ENCODE measurements at regions not wholly inside any gene's neighbourhood (a gene's known extent, or its start where the extent isn't known, plus 50 kb on each side); places are given as distances from the start of the nearest gene placed in this dataset.

DNA sequence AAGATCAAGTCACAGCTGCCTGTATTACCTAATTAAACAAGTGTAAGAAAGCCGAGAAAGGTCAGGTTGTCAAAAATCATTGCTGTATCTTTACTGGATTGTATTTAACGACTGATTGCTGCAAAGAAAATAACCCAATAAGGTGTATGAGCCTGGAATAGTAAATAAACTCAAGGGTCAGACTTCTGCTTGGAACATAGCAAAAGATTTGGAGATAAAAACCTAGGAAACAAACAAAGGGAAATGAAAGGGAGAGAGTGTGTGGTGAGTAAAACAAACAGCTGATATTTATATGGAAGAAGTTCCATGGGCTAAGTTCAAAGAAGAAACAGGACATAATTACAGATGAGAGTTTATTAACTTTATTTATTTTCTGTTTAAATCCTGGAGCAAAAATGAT lies 354.0 kb downstream of the TLR4 start:
- intact Hi-C loops (cut with micrococcal nuclease; ENCODE audit: unreplicated experiment) (no loop called here), in situ Hi-C loops (cut with HindIII; ENCODE audit: low pct_unique_long_range_greater_than_20kb, low sequenced_read_pairs) (no loop called here)
- Histone ChIP-seq H3K4me1 (ENCODE audit: control insufficient read depth, insufficient read depth, low read length) (no peaks in the 10 kb centered on the region), H3K27ac (ENCODE audit: low read length) (no peak overlapping the region), H3K4me3 (ENCODE audit: low read depth in 2 of 2, low read length in 2 of 2) (no peak overlapping the region), H3K27me3 (ENCODE audit: control insufficient read depth, insufficient read depth, low read length) (no peaks in the 10 kb centered on the region), H3K36me3 (ENCODE audit: control insufficient read depth, insufficient read depth, low read length) (no peaks in the 10 kb centered on the region), H3K9me3 (ENCODE audit: control insufficient read depth, insufficient read depth, low read depth, low read length) (no peaks in the 10 kb centered on the region)
- ATAC-seq (no peak), DNase-seq (ENCODE audit: low read depth, low spot score) (no peak)
- no peak for TF ChIP-seq SIN3A (IDR thresholded peaks at IDR 0.05; ENCODE audit: borderline replicate concordance, insufficient read depth, low read depth, low read length)
- no peak for TF ChIP-seq POLR2AphosphoS5 (IDR thresholded peaks at IDR 0.05; ENCODE audit: low read depth, low read length)
- TF ChIP-seq, protein P1, sequence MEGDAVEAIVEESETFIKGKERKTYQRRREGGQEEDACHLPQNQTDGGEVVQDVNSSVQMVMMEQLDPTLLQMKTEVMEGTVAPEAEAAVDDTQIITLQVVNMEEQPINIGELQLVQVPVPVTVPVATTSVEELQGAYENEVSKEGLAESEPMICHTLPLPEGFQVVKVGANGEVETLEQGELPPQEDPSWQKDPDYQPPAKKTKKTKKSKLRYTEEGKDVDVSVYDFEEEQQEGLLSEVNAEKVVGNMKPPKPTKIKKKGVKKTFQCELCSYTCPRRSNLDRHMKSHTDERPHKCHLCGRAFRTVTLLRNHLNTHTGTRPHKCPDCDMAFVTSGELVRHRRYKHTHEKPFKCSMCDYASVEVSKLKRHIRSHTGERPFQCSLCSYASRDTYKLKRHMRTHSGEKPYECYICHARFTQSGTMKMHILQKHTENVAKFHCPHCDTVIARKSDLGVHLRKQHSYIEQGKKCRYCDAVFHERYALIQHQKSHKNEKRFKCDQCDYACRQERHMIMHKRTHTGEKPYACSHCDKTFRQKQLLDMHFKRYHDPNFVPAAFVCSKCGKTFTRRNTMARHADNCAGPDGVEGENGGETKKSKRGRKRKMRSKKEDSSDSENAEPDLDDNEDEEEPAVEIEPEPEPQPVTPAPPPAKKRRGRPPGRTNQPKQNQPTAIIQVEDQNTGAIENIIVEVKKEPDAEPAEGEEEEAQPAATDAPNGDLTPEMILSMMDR (IDR thresholded peaks at IDR 0.05): no peak
- no peak for TF ChIP-seq TCF7L2 (IDR thresholded peaks at IDR 0.05; ENCODE audit: low read depth, low read length)
- TF ChIP-seq, protein P2, sequence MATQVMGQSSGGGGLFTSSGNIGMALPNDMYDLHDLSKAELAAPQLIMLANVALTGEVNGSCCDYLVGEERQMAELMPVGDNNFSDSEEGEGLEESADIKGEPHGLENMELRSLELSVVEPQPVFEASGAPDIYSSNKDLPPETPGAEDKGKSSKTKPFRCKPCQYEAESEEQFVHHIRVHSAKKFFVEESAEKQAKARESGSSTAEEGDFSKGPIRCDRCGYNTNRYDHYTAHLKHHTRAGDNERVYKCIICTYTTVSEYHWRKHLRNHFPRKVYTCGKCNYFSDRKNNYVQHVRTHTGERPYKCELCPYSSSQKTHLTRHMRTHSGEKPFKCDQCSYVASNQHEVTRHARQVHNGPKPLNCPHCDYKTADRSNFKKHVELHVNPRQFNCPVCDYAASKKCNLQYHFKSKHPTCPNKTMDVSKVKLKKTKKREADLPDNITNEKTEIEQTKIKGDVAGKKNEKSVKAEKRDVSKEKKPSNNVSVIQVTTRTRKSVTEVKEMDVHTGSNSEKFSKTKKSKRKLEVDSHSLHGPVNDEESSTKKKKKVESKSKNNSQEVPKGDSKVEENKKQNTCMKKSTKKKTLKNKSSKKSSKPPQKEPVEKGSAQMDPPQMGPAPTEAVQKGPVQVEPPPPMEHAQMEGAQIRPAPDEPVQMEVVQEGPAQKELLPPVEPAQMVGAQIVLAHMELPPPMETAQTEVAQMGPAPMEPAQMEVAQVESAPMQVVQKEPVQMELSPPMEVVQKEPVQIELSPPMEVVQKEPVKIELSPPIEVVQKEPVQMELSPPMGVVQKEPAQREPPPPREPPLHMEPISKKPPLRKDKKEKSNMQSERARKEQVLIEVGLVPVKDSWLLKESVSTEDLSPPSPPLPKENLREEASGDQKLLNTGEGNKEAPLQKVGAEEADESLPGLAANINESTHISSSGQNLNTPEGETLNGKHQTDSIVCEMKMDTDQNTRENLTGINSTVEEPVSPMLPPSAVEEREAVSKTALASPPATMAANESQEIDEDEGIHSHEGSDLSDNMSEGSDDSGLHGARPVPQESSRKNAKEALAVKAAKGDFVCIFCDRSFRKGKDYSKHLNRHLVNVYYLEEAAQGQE (IDR thresholded peaks at IDR 0.05; ENCODE audit: insufficient read depth in 1 of 2, low read depth in 2 of 2, low read length in 1 of 2): no peak
- CTCF ChIA-PET: no interaction called here
- POLR2A ChIA-PET: no interaction called here
- BruUV-seq (replicated peaks): no TSS peak

DNA sequence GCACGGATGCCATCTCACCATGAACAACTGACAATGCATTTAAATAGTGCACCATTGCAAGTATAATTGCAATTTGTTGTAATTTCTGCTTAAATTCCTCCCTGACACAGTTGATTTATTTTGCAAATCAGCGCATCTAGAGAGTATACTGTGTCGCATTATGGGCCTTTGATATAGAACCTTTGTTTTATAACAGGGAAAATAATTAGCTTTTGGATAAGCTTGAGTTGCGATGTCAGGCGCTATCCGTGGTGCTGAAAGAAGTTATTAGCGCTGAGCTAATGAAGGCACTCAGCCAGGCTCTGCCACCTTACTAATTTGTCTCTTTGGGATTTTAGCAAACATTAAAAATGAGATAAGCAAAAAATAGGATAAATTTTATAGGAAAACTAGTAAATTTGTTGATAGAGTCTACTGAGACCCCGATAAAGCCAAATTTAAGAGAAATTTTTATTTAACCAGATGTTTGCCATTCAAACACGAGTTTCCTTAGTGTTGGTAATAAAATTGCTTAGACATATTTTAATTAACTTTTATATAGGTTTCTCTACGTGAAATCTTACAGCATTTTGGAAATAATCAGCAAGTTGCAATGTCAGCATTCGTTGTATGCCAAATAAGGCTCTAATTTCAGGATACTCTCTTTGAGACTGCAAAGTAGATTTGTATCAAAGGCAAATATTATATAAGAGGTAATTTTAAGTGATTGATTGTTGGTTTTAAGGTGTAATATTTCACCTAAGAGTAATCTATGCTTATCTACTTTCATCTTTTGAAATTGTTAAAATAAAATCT lies 355.5 kb downstream of the TLR4 start:
- CTCF ChIA-PET: no interaction called here
- ATAC-seq (no peak), DNase-seq (ENCODE audit: low read depth, low spot score) (no peak)
- H3K27ac ChIP-seq (ENCODE audit: low read length): no peak overlapping the region
- H3K4me3 ChIP-seq (ENCODE audit: low read depth in 2 of 2, low read length in 2 of 2): no peak overlapping the region
- H3K4me1 ChIP-seq (ENCODE audit: control insufficient read depth, insufficient read depth, low read length): no peaks in the 10 kb centered on the region
- in situ Hi-C loops (cut with HindIII; ENCODE audit: low pct_unique_long_range_greater_than_20kb, low sequenced_read_pairs) (no loop called here), intact Hi-C loops (cut with micrococcal nuclease; ENCODE audit: unreplicated experiment) (no loop called here)
- H3K9me3 ChIP-seq (ENCODE audit: control insufficient read depth, insufficient read depth, low read depth, low read length): no peaks in the 10 kb centered on the region
- no TSS peak for BruUV-seq (replicated peaks)
- TF ChIP-seq, protein P2 (IDR thresholded peaks at IDR 0.05; ENCODE audit: insufficient read depth in 1 of 2, low read depth in 2 of 2, low read length in 1 of 2): peak; percentile 80 to 86; a peak in 3 of 4 replicates
- no peak for TF ChIP-seq TCF7L2 (IDR thresholded peaks at IDR 0.05; ENCODE audit: low read depth, low read length)
- POLR2A ChIA-PET: no interaction called here
- H3K36me3 ChIP-seq (ENCODE audit: control insufficient read depth, insufficient read depth, low read length): no peaks in the 10 kb centered on the region
- H3K27me3 ChIP-seq (ENCODE audit: control insufficient read depth, insufficient read depth, low read length): no peaks in the 10 kb centered on the region

All from Panc1 (cell line).